ENCODE measurements at regions not wholly inside any gene's neighbourhood (a gene's known extent, or its start where the extent isn't known, plus 50 kb on each side); places are given as distances from the start of the nearest gene placed in this dataset.

DNA sequence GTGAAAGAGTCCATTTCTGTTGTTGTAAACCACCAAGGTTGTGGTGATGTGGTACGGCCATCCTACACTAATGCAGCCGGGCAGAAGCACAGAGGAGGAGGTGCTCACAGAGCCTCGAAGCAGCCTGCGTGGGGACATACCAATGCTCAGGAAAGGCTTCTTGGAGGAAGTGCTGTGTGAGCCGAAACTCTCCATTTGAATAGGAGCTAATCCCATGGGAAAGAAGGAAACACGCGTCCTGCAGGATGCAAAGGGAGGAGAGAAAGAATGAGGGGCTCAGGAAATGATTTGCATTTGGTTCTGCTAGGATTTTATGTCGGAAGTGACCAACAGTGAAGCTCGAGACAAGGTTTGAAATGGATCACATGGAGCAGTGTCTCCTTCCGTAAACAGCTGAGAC lies 477.9 kb upstream of the ANKRD30A start:
- Histone ChIP-seq H3K4me1 (no peaks in the 10 kb centered on the region), H3K4me3 (no peak overlapping the region), H3K27me3 (no peaks in the 10 kb centered on the region), H3K36me3 (no peaks in the 10 kb centered on the region), H3K27ac (no peak overlapping the region), H3K9me3 (no peaks in the 10 kb centered on the region)
- DNase-seq = no peak
- TF ChIP-seq, protein P1, sequence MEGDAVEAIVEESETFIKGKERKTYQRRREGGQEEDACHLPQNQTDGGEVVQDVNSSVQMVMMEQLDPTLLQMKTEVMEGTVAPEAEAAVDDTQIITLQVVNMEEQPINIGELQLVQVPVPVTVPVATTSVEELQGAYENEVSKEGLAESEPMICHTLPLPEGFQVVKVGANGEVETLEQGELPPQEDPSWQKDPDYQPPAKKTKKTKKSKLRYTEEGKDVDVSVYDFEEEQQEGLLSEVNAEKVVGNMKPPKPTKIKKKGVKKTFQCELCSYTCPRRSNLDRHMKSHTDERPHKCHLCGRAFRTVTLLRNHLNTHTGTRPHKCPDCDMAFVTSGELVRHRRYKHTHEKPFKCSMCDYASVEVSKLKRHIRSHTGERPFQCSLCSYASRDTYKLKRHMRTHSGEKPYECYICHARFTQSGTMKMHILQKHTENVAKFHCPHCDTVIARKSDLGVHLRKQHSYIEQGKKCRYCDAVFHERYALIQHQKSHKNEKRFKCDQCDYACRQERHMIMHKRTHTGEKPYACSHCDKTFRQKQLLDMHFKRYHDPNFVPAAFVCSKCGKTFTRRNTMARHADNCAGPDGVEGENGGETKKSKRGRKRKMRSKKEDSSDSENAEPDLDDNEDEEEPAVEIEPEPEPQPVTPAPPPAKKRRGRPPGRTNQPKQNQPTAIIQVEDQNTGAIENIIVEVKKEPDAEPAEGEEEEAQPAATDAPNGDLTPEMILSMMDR (IDR thresholded peaks at IDR 0.05) = no peak
- ATAC-seq = no peak
- intact Hi-C loops (cut with DNase I) = no loop called here

DNA sequence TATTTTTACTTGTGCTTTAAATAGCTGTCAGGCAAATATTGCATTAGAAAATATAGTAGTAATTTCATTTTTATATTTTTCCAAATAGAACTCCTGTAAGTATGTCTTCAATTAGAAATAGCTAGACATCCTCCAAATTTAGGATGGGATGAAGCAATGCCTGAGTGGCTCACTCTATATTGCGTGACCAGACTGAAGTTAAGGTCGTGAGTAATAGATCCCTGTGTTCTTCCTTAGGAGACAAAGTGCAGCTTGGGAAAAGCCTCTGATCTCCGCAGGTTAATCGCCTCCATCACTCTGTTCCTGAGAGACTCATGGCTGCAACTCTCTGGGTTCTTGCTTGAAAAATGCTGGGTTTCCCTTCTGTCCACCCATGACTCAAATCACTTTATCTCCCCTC lies 484.8 kb upstream of the ANKRD30A start:
- Histone ChIP-seq H3K4me3 (no peak overlapping the region), H3K9me3 (no peaks in the 10 kb centered on the region), H3K4me1 (no peaks in the 10 kb centered on the region), H3K36me3 (no peaks in the 10 kb centered on the region), H3K27ac (no peak overlapping the region), H3K27me3 (no peaks in the 10 kb centered on the region)
- no peak for DNase-seq
- intact Hi-C loops (cut with DNase I) = no loop called here
- TF ChIP-seq, protein P1 (IDR thresholded peaks at IDR 0.05) = no peak
- ATAC-seq = no peak

DNA sequence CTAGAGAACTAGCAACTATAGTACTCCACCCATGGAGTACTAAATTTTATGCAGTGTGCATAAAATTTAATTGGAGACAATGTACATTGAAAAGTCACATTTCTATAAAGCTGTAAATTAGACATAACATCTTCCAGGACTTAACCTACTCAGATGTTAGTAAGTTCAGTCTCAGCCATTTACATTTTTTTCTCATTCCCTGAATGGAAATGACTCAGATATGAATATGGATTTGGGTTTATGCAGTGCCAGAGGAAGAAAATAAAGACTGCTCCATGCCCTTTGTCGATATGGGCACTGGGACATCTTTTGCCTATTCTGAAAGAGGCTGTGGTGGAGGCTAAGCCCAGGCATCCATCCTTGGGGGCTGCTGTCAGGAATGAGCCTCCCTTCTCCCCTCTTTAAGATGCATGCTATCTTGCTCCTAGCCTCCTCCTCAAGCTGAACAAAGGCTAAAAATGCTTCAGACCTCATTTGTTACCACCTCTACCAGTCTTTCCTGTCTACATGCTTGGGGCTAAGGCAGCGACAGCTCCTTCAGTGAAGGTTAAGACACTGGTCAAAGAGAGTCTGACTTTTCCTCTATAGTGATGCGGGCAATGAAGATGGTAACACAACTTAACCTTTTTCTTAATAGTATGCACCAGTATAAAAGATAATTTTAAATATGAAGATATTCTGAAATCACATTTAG lies 486.8 kb upstream of the ANKRD30A start:
- H3K4me3 ChIP-seq = no peak overlapping the region
- H3K36me3 ChIP-seq = no peaks in the 10 kb centered on the region
- DNase-seq (no peak), ATAC-seq (no peak)
- intact Hi-C loops (cut with DNase I) = no loop called here
- H3K4me1 ChIP-seq = no peaks in the 10 kb centered on the region
- H3K27ac ChIP-seq = no peak overlapping the region
- H3K9me3 ChIP-seq = no peaks in the 10 kb centered on the region
- no peaks in the 10 kb centered on the region for H3K27me3 ChIP-seq
- TF ChIP-seq, protein P1 (IDR thresholded peaks at IDR 0.05) = no peak

DNA sequence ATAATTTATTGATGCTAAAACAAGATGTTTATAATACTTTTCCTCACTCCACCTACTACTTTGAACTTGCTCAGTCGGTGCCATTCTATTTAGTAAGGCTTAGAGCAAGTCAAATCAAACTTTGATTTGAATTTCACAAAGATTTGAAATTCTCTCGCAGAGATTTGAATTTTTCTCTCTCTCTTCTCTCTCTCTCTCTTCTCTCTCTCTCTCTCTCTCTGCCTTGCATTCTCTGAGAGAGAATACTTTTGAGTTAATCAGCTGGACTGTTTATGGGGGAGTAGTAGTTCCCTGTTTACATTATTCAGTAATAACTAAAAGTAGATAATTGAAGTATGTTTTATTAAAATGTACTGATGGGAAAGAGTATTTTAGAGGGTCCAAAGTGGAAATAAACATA lies 488.5 kb upstream of the ANKRD30A start:
- no peak overlapping the region for H3K4me3 ChIP-seq
- intact Hi-C loops (cut with DNase I) = no loop called here
- no peaks in the 10 kb centered on the region for H3K36me3 ChIP-seq
- no peak overlapping the region for H3K27ac ChIP-seq
- H3K4me1 ChIP-seq = no peaks in the 10 kb centered on the region
- DNase-seq (no peak), ATAC-seq (no peak)
- TF ChIP-seq, protein P1 (IDR thresholded peaks at IDR 0.05) = no peak
- H3K9me3 ChIP-seq = peaks cover 0 to 4% of the 10 kb centered on the region in 2 donors
- no peaks in the 10 kb centered on the region for H3K27me3 ChIP-seq

DNA sequence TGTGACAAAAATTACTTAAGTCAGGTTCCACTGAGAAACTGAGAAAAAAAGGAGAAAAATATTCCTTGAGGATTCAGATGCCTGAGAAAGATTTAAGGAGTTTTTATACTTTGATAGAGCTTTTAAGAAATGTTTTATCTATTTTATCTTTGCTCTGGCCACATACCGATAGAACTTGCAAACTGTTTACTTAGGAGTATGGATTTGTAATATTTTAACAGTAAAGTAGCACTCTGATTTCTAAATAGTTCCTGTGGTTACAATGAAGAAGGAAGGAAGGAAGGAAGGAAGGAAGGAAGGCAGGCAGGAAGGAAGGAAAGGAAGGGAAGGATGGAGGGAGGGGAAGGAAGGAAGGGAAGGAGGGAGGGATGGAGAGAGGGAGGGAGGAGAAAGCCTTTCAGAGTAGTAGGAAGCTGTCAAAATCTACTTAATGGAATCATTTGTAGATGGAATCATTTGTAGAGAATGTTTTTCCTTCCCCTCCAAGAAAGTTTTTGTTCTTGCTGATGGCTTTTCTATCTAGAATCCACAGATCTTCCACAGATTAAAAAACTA lies 489.0 kb upstream of the ANKRD30A start:
- H3K36me3 ChIP-seq = no peaks in the 10 kb centered on the region
- no peaks in the 10 kb centered on the region for H3K4me1 ChIP-seq
- TF ChIP-seq, protein P1 (IDR thresholded peaks at IDR 0.05) = no peak
- ATAC-seq = no peak
- H3K4me3 ChIP-seq = no peak overlapping the region
- H3K9me3 ChIP-seq = peaks cover 0 to 7% of the 10 kb centered on the region in 2 donors
- no peak for DNase-seq
- intact Hi-C loops (cut with DNase I) = no loop called here
- no peaks in the 10 kb centered on the region for H3K27me3 ChIP-seq
- H3K27ac ChIP-seq = no peak overlapping the region

Measured in left lung (tissue), 4 donors.